Activated T-helper 1 cell treated with anti-CD3 and anti-CD28 coated beads, Interleukin-2, amount 50 U/mL, for 16 hours (primary cell): ENCODE measurements at regions not wholly inside any gene's neighbourhood (a gene's known extent, or its start where the extent isn't known, plus 50 kb on each side); places are given as distances from the start of the nearest gene placed in this dataset.

Experiments
- DNase-seq, 2 donors: peaks; one replicate each; pipeline ENCODE4 v3.0.0-alpha.2; 2020; ENCODE audit warnings: low read depth in 1 of 2, low spot score in 1 of 2

- DNase-seq: no peak
These were observed 185.8 kb downstream of the PCSK1 start for GRCh38 chr5:96247097-96247701.

DNA sequence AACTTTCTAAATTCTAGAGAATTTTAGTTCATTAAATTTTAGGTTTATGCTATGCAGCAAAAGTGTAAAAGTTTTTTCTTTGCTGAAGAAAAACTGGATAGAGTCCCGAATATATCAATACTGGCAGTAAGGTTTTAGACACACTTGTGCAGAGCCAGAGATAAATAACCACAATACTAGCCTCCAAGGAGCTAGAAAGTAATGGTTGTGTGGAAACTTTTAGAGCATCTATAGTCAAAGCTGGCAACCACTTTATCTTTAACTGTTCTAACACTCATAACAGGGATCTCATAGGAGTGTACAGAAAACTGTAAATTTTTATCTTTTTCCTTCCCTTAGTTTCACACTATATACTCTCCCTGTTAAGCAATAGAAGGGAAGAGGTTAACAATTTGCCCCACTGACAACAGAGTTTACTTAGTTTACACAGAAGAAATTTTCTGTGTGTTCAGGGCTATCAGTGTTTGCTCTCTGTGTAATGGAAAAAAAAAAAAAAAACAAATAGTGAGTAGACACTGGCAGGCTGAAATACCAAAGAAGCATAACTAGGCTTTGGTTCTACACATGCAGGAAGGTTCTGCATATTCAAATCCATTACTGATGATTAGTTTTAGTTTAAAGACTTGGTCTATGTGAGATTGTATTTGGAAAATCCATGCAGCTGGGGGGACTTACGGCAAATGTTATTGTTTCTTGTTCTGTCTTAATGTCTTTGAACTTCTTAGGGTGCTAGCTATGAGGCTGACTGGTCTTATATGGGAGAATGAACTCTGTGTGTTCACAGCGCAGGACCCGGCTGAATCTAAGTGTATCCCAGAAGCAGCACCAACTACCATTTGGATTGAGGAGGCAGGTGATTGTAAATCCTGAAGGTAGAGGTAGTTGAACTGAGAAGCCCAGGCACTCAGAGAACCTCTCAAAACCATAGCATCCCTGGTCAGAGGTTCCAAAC, 187.6 kb downstream of the PCSK1 start:
- DNase-seq: no peak

DNA sequence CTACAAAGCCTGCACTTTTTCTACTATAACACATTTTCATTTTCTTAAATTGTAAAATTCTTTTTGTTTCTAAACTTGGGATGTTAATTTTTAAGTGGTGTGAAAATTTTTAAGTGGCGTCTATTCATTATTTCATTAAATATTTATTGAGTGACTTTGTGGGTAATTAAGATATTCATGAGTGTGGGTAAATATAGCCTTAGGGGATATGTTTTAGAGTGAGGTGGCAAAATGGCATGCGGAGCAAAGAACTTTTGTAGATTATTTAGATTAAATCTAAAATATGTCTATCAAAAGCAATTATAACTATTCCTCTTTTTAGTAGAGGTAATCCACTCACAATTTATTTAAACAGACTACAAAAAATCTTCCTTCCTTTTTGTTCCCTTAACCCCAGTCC, 188.4 kb downstream of the PCSK1 start:
- no peak for DNase-seq

DNA sequence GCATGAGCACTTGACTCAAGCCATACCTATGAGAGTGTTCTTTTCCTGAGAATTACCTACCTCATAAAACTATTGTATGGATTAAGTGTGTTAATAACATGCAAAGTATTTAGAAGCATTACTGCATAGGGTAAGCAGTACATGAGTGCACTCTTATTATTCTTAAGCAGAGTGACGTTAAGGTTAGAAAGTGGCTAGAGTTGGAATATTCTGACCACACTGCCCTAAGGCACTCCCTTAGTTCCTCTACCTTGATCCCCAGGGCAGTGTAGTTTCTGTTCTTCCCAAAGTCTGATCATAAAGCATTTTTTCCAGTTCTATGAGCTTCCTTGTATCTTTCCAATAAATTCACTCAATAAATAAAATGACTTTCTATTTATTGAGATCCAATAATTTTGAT, 189.2 kb downstream of the PCSK1 start:
- DNase-seq: no peak

- DNase-seq: no peak
These were observed 189.8 kb downstream of the PCSK1 start for GRCh38 chr5:96243203-96243602.

GRCh38 chr5:96242571-96242970, 190.5 kb downstream of the PCSK1 start:
- no peak for DNase-seq

DNA sequence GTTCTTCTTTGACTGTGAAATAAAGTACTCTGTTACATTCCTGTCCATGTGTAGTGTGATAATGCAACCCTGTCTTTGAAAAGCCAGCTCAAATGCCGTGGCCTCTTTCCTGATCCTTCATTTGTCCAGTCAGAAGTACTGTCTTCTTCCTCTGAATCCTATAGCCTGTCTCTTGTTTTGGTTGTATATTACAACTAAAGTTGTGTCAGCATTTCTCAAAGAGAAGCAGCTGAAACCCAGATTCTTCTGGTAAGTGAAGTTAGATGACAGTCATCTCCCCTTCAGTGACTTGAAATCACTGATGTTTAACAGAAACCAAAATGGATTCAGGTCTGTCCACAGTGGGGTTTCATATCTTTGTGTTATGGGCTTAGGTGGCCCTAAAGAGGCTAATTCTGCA, 196.2 kb downstream of the PCSK1 start:
- DNase-seq: no peak

DNA sequence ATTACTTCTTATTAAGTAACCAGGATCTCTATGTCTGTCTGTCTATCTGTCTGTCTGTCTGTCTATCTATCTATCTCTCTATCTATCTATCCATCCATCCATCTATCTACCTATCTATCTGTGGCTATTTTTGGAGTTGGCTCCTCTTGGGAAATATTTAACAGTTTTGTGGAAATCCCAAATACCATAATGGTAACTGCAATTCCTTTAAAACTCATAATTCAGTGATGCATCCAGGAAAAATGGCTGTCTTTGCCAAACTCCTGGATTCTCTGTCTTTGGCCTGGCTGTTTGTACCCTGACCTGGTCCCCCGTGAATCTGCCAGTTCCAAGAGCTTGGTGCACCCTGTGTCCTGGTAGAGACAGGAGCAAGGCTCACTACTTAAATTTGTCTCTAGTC, 197.0 kb downstream of the PCSK1 start:
- DNase-seq: no peak

GRCh38 chr5:96235008-96235910, 197.8 kb downstream of the PCSK1 start:
- no peak for DNase-seq

GRCh38 chr5:96232602-96233001, 200.4 kb downstream of the PCSK1 start:
- no peak for DNase-seq

DNA sequence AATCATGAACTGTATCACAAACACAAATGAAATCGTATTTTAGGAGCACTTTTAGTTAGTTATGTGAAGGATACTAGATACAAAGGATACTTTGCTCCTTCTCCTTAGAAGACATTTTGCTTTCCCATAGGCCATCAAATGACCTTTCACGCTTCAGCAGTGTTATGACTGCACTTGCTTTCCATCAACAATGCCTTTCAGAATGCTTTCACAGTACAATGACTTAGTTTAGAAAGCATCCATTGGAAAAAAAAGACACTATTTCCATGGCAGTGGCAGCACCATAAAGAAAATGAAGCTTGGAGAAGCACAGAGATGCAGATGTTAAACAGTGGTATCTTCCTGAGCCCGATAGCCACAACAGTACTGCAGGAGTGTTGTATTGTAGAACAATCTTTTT, 203.9 kb downstream of the PCSK1 start:
- no peak for DNase-seq

- DNase-seq: no peak
These were observed 204.6 kb downstream of the PCSK1 start for GRCh38 chr5:96228408-96228807.

GRCh38 chr5:96227957-96228356, 205.1 kb downstream of the PCSK1 start:
- no peak for DNase-seq

- DNase-seq: no peak
These were observed 206.0 kb downstream of the PCSK1 start for GRCh38 chr5:96226941-96227552.

- DNase-seq: no peak
These were observed 210.9 kb downstream of the PCSK1 start for GRCh38 chr5:96222129-96222528.

DNA sequence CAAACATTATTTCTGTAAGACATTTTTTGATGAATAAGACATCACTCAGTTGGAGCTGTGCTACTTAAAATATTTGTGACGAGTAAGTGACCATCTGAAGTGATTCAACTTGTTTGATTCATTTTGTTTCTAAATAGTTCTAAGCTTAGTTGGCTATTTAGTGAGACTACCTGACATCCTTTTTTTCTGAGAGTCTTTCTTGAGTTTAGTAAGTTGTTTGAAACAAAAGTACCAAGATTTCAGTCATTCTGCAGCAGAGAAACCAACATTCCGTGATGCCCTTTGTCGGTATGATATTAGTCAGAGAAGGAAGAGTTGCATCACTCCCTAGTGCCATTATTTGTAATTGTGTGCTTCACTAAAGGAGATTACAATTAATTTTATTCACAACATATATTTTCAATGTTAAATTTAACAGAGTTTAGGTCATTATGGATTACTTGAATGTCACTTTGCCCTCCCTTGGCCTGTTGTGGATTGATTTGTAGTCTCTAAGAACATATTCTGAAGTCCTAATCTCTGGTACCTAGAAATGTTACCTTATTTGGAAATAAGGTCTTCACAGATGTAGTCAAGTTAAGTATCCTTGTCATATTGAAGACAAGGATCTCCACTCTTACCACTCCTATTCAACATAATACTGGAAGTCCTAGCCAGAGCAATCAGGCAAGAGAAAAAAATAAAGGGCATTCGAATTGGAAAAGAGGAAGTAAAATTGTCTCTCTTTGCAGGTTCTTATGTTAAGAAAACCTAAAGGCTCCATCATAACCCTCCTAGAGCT, 212.2 kb downstream of the PCSK1 start:
- no peak for DNase-seq

DNA sequence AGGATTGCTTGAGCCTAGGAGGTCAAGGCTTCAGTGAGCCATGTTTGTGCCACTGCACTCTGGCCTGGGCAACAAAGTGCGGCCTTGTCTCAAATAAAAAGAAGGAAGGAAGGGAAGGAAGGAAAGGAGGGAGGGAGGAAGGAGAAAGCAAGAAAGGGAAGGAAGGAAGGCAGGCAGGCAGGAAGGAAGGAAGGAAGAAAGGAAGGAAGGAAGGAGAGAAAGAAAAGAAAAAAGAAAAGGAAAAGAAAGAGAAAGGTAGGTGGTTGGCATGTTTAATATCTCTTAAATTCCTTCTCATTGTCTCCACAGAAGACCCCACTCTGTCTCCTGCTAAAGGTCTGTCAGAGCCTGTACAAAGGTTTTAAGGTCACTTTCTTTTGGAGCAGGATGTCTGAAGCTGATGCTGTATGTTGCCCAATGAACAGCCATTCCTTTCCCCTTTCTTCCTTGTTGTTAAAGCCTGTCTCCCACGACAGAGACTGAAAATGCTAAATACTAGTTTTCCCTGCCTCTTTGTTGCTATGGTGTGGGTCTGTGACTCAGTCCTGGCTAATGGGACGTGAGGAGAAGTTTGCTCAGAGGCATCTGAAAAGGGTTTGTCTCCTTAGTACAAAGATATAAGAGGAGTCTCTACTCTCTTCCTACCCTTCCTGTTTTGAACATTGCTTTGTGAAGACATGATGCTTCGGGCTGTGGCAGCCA, 213.3 kb downstream of the PCSK1 start:
- no peak for DNase-seq

GRCh38 chr5:96218653-96219052, 214.4 kb downstream of the PCSK1 start:
- DNase-seq: no peak

DNA sequence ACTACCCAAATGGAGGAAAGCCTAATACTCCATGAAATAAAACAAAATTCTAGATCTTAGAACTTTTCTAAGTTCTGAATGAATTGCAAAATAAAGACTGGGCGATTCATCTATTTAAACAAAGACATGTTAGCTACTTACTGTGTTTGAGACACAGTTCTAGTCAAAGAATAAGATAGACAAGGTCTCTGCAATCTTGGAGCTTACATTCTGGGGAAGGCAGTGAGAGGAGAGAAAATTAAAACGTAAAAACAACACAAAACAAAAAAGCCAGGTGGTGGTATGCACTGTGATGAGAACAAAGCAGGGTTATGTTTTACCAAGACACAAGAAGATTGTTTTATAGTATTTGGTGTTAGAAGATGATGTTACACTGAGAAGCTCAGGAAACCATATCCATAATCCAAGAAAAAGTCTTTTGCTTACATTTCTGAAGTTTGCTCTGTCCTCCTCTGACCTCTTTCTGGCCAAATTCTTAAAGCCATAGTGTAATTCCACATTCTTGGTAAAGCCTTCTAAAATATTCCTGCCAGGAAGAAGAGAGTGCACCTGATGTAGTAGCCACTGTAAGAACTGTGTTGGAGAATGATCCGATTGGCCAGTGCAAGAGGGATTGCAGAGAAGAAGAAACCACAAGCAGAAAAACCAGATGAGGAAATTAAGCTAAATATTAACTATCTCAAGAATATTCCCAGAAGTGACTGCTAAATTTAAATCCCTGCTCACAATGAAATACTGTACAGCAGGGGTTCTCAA, 218.4 kb downstream of the PCSK1 start:
- DNase-seq: no peak
